Lower lobe of right lung (tissue), 2 donors: ENCODE measurements at regions not wholly inside any gene's neighbourhood (a gene's known extent, or its start where the extent isn't known, plus 50 kb on each side); places are given as distances from the start of the nearest gene placed in this dataset.

Experiments used
- ATAC-seq, 2 donors: fragments of 200-7000 bp; cut with Tn5 transposase; one replicate each; pipeline ENCODE4 v1.9.1; 2020 to 2022; ENCODE audit warnings: mild to moderate bottlenecking in 2 of 2, moderate library complexity in 2 of 2
- DNase-seq: peaks from one replicate; pipeline ENCODE4 v3.0.0-alpha.2; 2020
- H3K27ac ChIP-seq: fragments of 200-600 bp; one replicate; pipeline ENCODE4 v1.8.0; 2022
- H3K27me3 ChIP-seq: fragments of 200-600 bp; one replicate; pipeline ENCODE4 v1.8.0; 2022; ENCODE audit warnings: low read depth
- H3K36me3 ChIP-seq: fragments of 200-600 bp; one replicate; pipeline ENCODE4 v1.8.0; 2022; ENCODE audit warnings: mild to moderate bottlenecking
- H3K4me1 ChIP-seq: fragments of 200-600 bp; one replicate; pipeline ENCODE4 v1.8.0; 2022
- H3K4me3 ChIP-seq: fragments of 200-600 bp; one replicate; pipeline ENCODE4 v1.8.0; 2022; ENCODE audit warnings: mild to moderate bottlenecking
- H3K9me3 ChIP-seq: fragments of 200-600 bp; one replicate; pipeline ENCODE4 v1.8.0; 2022
- CTCF ChIP-seq: fragments of 200-600 bp; IDR thresholded peaks from one replicate; pipeline ENCODE4 v1.8.0; 2022; ENCODE audit warnings: antibody characterized with exemption, mild to moderate bottlenecking
- intact Hi-C: fragments of 100-400 bp; cut with DNase I; formaldehyde crosslinking; loops from one replicate; pipeline ENCODE4 v1.11.0; 2022
- donor health status: DM: no; HTN: yes; CAD: no; lungs with severe emphysema.

GRCh38 chr12:124485371-124485770 lies 82.0 kb downstream of the NCOR2 start:
- no peak for TF ChIP-seq CTCF
- Histone ChIP-seq H3K27ac (no peak overlapping the region), H3K27me3 (no peaks in the 10 kb centered on the region), H3K4me1 (peaks cover 9% of the 10 kb centered on the region), H3K36me3 (peaks cover 64% of the 10 kb centered on the region), H3K4me3 (no peak overlapping the region), H3K9me3 (no peaks in the 10 kb centered on the region)
- no peak for ATAC-seq
- intact Hi-C loops, result no loop called here
- DNase-seq, result no peak

- DNase-seq (no peak), ATAC-seq (no peak)
- intact Hi-C loops, result no loop called here
- Histone ChIP-seq H3K4me3 (no peak overlapping the region), H3K4me1 (peaks cover 15% of the 10 kb centered on the region), H3K27ac (no peak overlapping the region), H3K9me3 (no peaks in the 10 kb centered on the region), H3K27me3 (no peaks in the 10 kb centered on the region), H3K36me3 (peaks cover 72% of the 10 kb centered on the region)
- TF ChIP-seq CTCF, result no peak
Observed at GRCh38 chr12:124484526-124484953, 82.9 kb downstream of the NCOR2 start.

GRCh38 chr12:124484067-124484466 lies 83.3 kb downstream of the NCOR2 start:
- Histone ChIP-seq H3K36me3 (peaks cover 70% of the 10 kb centered on the region), H3K9me3 (no peaks in the 10 kb centered on the region), H3K4me3 (no peak overlapping the region), H3K27ac (no peak overlapping the region), H3K4me1 (peaks cover 15% of the 10 kb centered on the region), H3K27me3 (no peaks in the 10 kb centered on the region)
- ATAC-seq (no peak), DNase-seq (no peak)
- intact Hi-C loops, result no loop called here
- TF ChIP-seq CTCF, result no peak

- H3K4me1 ChIP-seq, result peaks cover 15% of the 10 kb centered on the region
- H3K27me3 ChIP-seq, result no peaks in the 10 kb centered on the region
- intact Hi-C loops, result no loop called here
- no peak for ATAC-seq
- H3K9me3 ChIP-seq, result no peaks in the 10 kb centered on the region
- DNase-seq, result no peak
- H3K4me3 ChIP-seq, result no peak overlapping the region
- no peak for TF ChIP-seq CTCF
- H3K27ac ChIP-seq, result no peak overlapping the region
- peaks cover 72% of the 10 kb centered on the region for H3K36me3 ChIP-seq
Observed at GRCh38 chr12:124482901-124483799, 84.3 kb downstream of the NCOR2 start.

GRCh38 chr12:124482567-124482893 lies 84.9 kb downstream of the NCOR2 start:
- Histone ChIP-seq H3K4me1 (peaks cover 12% of the 10 kb centered on the region), H3K36me3 (peaks cover 79% of the 10 kb centered on the region), H3K27me3 (no peaks in the 10 kb centered on the region), H3K4me3 (no peak overlapping the region), H3K27ac (no peak overlapping the region), H3K9me3 (no peaks in the 10 kb centered on the region)
- no peak for TF ChIP-seq CTCF
- intact Hi-C loops, result no loop called here
- DNase-seq, result no peak
- no peak for ATAC-seq
